ENCODE measurements at regions not wholly inside any gene's neighbourhood (a gene's known extent, or its start where the extent isn't known, plus 50 kb on each side); places are given as distances from the start of the nearest gene placed in this dataset.
"Not testable (repeated sequence)": the region's sequence is repeated elsewhere in the genome, so short reads cannot be mapped to it uniquely, and the experiment has no call there.

DNA sequence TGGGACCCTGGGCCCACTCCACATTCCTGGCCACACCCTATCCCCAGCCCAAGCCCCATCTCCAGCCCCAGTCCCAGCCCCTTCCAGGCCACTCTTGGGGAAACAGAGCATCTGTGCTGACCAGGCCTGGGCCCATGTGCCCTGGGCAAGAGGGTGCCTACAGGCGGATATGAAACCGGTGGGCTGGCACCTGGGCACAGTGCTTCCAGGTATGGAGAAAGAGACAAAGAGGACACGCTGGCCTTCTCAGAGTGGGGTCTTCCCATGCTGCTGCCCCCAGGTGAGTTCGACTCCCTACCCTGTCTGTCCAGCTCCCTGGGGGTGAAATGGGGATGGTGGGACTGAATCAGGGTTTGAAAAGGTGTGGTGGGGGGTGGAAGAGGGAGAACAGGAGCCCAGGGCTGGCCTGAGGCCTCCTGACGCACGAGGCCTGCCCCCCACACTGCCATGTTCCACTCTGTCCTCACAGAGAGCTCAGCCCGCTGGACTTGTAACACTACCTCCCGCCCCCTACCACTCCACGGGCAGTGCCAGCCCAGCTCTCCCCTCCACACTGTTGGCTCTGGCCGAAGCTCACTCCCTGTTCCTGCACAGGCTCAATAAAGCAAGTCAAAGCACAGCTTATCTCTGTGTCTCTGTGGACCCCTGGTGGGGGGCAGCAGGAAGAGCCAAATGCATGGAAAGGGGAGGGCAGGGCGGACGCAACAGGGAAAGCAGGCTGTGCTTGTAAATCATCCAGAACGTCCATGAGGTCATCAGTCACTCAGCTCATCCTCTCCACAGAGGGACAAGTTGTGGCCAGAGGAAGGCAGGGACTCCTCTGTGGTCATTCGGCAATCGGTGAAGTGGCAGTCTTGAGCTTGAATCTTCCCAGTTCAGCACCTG is 71.1 kb upstream of the TMEM97 start:
- no peak for DNase-seq

DNA sequence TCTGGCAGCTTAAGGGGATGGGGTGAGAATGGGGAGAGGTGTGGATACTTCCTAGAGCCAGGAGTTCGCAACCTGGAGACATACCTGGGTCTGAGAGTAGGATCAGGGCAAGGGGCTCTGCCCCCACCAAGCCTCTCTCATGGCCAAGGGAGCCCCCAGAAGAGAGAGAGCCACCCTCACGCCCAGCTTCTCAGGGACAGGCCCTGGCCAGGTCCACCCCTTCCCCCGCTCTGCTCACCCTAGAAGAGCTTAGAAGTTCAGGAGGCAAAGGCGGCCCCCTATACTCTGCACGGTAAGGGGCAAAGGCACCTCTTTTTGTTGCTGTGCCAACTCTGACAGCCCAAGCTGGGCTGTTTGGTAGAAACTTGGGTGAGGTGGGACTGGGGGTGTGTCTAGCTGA is 69.3 kb upstream of the TMEM97 start:
- DNase-seq, result no peak

GRCh38 chr17:28252436-28252835 is 66.6 kb upstream of the TMEM97 start:
- DNase-seq, result peak; percentile 45

GRCh38 chr17:28253663-28254062 is 65.3 kb upstream of the TMEM97 start:
- no peak for DNase-seq

GRCh38 chr17:28255616-28256015 is 63.4 kb upstream of the TMEM97 start:
- no peak for DNase-seq

- no peak for DNase-seq
Observed at GRCh38 chr17:28256370-28256769, 62.6 kb upstream of the TMEM97 start.

- DNase-seq, result no peak
Observed at GRCh38 chr17:28256881-28257280, 62.1 kb upstream of the TMEM97 start.

DNA sequence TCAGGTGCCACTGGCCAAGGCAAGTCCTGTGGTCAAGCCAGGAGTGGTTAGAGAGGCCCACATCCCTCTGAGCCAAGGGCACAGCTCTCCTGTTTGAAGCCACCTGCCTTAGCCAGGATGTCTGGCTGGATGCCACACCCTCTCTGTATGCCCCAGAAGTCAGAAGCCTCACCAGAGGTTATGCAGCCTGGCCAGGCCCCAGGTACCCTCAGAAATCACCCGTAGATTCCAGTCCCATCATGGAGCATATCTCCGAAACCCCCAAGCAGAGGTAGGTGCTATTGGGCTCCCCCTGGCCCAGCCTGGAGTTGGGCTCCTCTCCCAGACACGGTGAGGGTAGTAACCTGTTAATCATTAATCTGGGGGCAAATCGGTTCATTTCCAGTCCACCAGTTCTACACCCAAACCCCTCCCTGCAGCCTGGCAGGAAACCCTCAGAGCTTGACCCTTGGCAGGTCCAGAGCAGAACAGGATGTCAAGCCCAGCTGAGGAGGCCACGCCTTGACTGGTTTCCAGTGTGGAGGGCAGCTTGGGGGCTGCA is 60.6 kb upstream of the TMEM97 start:
- no peak for DNase-seq

DNA sequence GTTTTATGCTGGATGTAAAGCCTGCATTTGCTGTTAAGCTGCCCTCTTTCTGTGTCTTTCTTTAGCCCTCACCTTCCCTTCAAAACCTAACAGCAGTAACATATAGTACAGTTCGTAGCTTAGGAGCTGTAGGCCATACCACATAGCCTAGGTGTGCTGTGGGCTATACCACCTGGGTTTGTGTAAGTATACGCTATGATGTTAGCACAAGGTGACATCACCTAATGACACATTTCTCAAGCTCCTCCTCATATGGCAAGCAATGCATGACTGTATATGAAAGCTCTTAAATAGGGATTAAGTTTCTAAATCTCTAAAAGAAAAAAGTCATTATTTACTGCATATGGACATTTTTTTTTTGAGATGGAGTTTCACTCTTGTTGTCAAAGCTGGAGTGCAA is 57.8 kb upstream of the TMEM97 start:
- DNase-seq, result no peak

DNA sequence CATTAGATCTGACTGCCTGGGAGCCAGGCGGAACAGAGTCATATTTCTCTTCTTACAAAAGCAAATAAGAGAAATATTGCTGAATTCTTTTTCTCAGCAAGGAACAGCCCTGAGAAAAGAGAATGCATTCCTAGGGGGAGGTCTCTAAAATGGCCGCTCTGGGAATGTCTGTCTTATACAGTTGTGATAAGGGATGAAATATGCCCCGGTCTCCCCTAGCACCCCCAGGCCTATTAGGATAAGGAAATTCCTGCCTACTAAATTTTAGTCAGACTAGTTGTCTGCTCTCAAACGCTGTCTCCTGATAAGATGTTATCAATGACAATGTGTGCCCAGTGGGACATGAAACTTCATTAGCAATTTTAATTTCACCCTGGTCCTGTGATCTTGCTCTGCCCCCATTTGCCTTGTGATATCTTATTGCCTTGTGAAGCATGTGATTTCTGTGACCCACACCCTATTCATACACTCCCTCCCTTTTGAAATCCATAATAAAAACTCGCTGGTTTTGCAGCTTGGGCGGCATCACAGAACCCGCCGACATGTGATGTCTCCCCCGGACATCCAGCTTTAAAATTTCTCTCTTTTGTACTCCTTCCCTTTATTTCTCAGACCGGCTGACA is 56.8 kb upstream of the TMEM97 start:
- not testable (repeated sequence) for DNase-seq

DNA sequence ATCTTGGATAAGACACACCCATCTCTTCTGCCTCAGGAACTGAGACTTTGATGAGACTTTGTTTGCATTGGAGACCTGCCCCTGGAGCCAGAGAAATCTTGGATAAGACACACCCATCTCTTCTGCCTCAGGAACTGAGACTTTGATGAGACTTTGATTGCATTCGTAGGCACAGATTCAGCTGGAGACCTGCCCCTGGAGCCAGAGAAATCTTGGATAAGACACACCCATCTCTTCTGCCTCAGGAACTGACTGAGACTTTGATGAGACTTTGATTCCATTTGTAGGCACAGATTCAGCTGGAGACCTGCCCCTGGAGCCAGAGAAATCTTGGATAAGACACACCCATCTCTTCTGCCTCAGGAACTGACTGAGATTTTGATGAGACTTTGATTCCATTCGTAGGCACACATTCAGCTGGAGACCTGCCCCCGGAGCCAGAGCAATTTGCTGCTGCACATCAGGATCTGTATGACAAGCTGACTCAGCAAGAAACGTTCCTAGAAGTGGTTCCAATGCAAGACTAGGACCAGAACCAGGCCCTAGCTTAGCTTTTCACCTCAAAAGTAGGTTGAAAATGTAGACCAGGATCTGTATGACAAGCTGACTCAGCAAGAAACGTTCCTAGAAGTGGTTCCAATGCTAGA is 54.0 kb upstream of the TMEM97 start:
- peak; percentile 32 for DNase-seq

GRCh38 chr17:28265856-28266546 is 53.0 kb upstream of the TMEM97 start:
- DNase-seq, result not testable (repeated sequence)

DNA sequence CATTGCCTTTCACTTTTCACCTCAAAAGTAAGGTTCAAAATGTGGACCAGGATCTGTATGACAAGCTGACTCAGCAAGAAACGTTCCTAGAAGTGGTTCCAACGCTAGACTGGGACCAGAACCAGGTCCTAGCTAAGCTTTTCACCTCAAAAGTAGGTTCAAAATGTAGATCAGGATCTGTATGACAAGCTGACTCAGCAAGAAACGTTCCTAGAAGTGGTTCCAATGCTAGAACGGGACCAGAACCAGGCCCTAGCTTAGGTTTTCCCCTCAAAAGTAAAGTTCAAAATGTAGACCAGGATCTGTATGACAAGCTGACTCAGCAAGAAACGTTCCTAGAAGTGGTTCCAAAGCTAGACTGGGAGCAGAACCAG is 52.5 kb upstream of the TMEM97 start:
- not testable (repeated sequence) for DNase-seq

DNA sequence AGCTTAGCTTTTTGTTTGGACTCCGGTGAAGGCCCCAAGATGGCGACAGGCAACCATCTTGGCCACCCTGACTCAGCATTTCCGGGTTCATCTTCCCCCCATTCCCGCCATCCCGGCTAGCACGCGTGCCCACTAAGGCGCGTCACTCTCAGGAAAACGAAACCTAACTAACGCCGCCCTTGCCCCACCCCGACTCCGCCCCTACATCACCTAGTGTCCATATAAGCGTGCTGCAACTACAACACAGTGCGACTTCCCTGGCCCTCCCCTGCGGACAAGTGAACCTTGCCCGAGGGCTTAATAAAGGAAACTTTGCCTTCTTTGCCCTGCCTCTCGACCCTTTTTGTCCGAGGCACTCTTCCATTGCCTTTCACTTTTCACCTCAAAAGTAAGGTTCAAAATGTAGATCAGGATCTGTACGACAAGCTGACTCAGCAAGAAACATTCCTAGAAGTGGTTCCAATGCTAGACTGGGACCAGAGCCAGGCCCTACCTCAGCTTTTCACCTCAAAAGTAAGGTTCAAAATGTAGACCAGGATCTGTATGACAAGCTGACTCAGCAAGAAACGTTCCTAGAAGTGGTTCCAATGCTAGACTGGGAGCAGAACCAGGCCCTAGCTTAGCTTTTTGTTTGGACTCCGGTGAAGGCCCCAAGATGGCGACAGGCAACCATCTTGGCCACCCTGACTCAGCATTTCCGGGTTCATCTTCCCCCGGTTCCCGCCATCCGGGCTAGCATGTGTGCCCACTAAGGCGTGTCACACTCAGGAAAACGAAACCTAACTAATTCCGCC is 51.9 kb upstream of the TMEM97 start:
- DNase-seq, result not testable (repeated sequence)

DNA sequence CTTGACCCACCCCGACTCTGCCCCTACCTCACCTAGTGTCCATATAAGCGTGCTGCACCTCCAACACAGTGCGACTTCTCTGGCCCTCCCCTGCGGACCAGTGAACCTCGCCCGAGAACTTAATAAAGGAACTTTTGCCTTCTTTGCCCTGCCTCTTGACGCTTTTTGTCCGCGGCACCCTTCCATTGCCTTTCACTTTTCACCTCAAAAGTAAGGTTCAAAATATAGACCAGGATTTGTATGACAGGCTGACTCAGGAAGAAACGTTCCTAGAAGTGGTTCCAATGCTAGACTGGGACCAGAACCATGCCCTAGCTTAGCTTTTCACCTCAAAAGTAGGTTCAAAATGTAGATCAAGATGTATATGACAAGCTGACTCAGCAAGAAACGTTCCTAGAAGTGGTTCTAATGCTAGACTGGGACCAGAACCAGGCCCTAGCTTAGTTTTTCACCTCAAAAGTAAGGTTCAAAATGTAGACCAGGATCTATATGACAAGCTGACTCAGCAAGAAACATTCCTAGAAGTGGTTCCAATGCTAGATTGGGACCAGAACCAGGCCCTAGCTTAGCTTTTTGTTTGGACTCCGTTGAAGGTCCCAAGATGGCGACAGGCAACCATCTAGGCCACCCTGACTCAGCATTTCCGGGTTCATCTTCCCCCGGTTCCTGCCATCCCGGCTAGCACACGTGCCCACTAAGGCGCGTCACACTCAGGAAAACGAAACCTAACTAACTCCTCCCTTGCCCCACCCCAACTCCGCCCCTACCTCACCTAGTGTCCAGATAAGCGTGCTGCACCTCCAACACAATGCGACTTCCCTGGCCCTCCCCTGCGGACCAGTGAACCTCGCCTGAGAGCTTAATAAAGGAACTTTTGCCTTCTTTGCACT is 51.0 kb upstream of the TMEM97 start:
- no peak for DNase-seq

- no peak for DNase-seq
Observed at GRCh38 chr17:28268610-28269313, 50.2 kb upstream of the TMEM97 start.

Measured in NCI-H226 (cell line).